ENCODE measurements at regions not wholly inside any gene's neighbourhood (a gene's known extent, or its start where the extent isn't known, plus 50 kb on each side); places are given as distances from the start of the nearest gene placed in this dataset.

- TF ChIP-seq GABPA (IDR thresholded peaks at IDR 0.05; ENCODE audit: low read depth), result no peak
- no peak for TF ChIP-seq FOXJ3 (CRISPR knock-in tag; IDR thresholded peaks at IDR 0.05)
- no peak for TF ChIP-seq SIN3A (IDR thresholded peaks at IDR 0.05; ENCODE audit: borderline replicate concordance, low read depth, low read length)
- no peak for TF ChIP-seq NRF1 (IDR thresholded peaks at IDR 0.05; ENCODE audit: low read depth, low read length)
Observed at GRCh38 chr2:111710085-111710484, 173.9 kb downstream of the ANAPC1 start (continued).

GRCh38 chr2:111710613-111711012, 173.4 kb downstream of the ANAPC1 start:
- Histone ChIP-seq H3F3A (replicated peaks; ENCODE audit: insufficient read depth) (no peaks in the 10 kb centered on the region), H2AFZ (ENCODE audit: low read depth) (no peak overlapping the region), H3K4me1 (ENCODE audit: control insufficient read depth in 1 of 2, insufficient read depth in 2 of 2, low read depth in 1 of 2, low read length in 1 of 2) (peaks cover 5 to 8% of the 10 kb centered on the region in 2 experiments; a peak in 3 of 4 replicates), H4K20me1 (ENCODE audit: insufficient read depth) (no peaks in the 10 kb centered on the region), H3K36me3 (replicated peaks in 1 of 2; ENCODE audit: control insufficient read depth in 1 of 2, insufficient read depth in 2 of 2, low read length in 1 of 2) (no peaks in the 10 kb centered on the region), H3K9ac (no peak overlapping the region), H3K9me3 (no peaks in the 10 kb centered on the region), H3K4me3 (ENCODE audit: low read depth in 2 of 2, low read length in 1 of 2) (no peak overlapping the region), H3K79me2 (ENCODE audit: insufficient read depth) (no peaks in the 10 kb centered on the region), H3K9me2 (no peaks in the 10 kb centered on the region), H3K27ac (ENCODE audit: low read depth in 2 of 2, low read length in 1 of 2) (no peak overlapping the region), H3K4me2 (no peak overlapping the region), H3K27me3 (ENCODE audit: insufficient read depth) (no peaks in the 10 kb centered on the region)
- ChIA-PET POLR2A (no interaction called here), CTCF (interaction anchor here (1.2 to 1.4 kb wide), 2 partner anchors 8 to 9 kb away, joined by 3 read pairs; no protein-coding TSS in a partner anchor)
- TF ChIP-seq CTCF (IDR thresholded peaks at IDR 0.05) (no peak), JUND (IDR thresholded peaks at IDR 0.05) (no peak), IRF3 (IDR thresholded peaks at IDR 0.05; ENCODE audit: low read depth, low read length) (no peak), ELF1 (IDR thresholded peaks at IDR 0.05) (no peak), CHD2 (IDR thresholded peaks at IDR 0.05; ENCODE audit: low read length, partially characterized antibody) (no peak)
- WGBS (ENCODE audit: low lambda C conversion rate), result 80% methylated on average over 3 of the region's 4 CpGs
- DNase-seq, result no peak

- no peaks in the 10 kb centered on the region for H3K9me3 ChIP-seq
- POLR2A ChIA-PET, result no interaction called here
- WGBS (ENCODE audit: low lambda C conversion rate), result 77% methylated on average over 4 of the region's 4 CpGs
- TF ChIP-seq EZH2phosphoT487 (IDR thresholded peaks at IDR 0.05; ENCODE audit: borderline replicate concordance, low read depth) (no peak), FOXJ3 (CRISPR knock-in tag; IDR thresholded peaks at IDR 0.05) (no peak), USF1 (IDR thresholded peaks at IDR 0.05; ENCODE audit: borderline replicate concordance, low read depth) (no peak), RXRA (IDR thresholded peaks at IDR 0.05; ENCODE audit: borderline replicate concordance, low read depth) (no peak), TEAD4 (IDR thresholded peaks at IDR 0.05; ENCODE audit: borderline replicate concordance, insufficient read depth) (no peak), SIN3A (IDR thresholded peaks at IDR 0.05; ENCODE audit: borderline replicate concordance, low read depth, low read length) (no peak), EP300 (IDR thresholded peaks at IDR 0.05; ENCODE audit: borderline replicate concordance in 1 of 2, low read depth in 1 of 2, low read length in 1 of 2) (no peak), MXI1 (IDR thresholded peaks at IDR 0.05; ENCODE audit: low read depth, low read length) (no peak), CTCF (IDR thresholded peaks at IDR 0.05) (no peak), NFIC (IDR thresholded peaks at IDR 0.05; ENCODE audit: borderline replicate concordance) (no peak), TAF1 (IDR thresholded peaks at IDR 0.05; ENCODE audit: borderline replicate concordance, low read depth, low read length) (no peak)
Observed at GRCh38 chr2:111711270-111711669, 172.7 kb downstream of the ANAPC1 start.

More at GRCh38 chr2:111711270-111711669, 172.7 kb downstream of the ANAPC1 start:
- H3K27ac ChIP-seq (ENCODE audit: low read depth in 2 of 2, low read length in 1 of 2), result no peak overlapping the region
- no peak overlapping the region for H3K4me2 ChIP-seq
- H3K4me1 ChIP-seq (ENCODE audit: control insufficient read depth in 1 of 2, insufficient read depth in 2 of 2, low read depth in 1 of 2, low read length in 1 of 2), result peaks cover 0 to 5% of the 10 kb centered on the region in 2 experiments; a peak in 1 of 4 replicates
- no peaks in the 10 kb centered on the region for H3K79me2 ChIP-seq (ENCODE audit: insufficient read depth)
- no peak for DNase-seq
- H4K20me1 ChIP-seq (ENCODE audit: insufficient read depth), result no peaks in the 10 kb centered on the region
- H3F3A ChIP-seq (replicated peaks; ENCODE audit: insufficient read depth), result no peaks in the 10 kb centered on the region
- no peak overlapping the region for H3K9ac ChIP-seq
- H3K27me3 ChIP-seq (ENCODE audit: insufficient read depth), result no peaks in the 10 kb centered on the region
- CTCF ChIA-PET, result interaction anchor here (1.4 kb wide), 1 partner anchor 9 kb away, joined by 3 read pairs; no protein-coding TSS in a partner anchor
- no peaks in the 10 kb centered on the region for H3K9me2 ChIP-seq
- H2AFZ ChIP-seq (ENCODE audit: low read depth), result no peak overlapping the region
- H3K36me3 ChIP-seq (replicated peaks in 1 of 2; ENCODE audit: control insufficient read depth in 1 of 2, insufficient read depth in 2 of 2, low read length in 1 of 2), result no peaks in the 10 kb centered on the region
- H3K4me3 ChIP-seq (ENCODE audit: low read depth in 2 of 2, low read length in 1 of 2), result no peak overlapping the region
